ENCODE measurements at regions not wholly inside any gene's neighbourhood (a gene's known extent, or its start where the extent isn't known, plus 50 kb on each side); places are given as distances from the start of the nearest gene placed in this dataset.

- DNase-seq (ENCODE audit: extremely low spot score), result peak; percentile 64
- no peak for TF ChIP-seq POLR2AphosphoS5 (IDR thresholded peaks at IDR 0.05)
- Histone ChIP-seq H3K27me3 (peaks cover 0 to 24% (median 0%) of the 10 kb centered on the region in 4 donors), H3K27ac (replicated peaks in 1 of 4) (no peak overlapping the region), H3K4me3 (no peak overlapping the region), H3K36me3 (no peaks in the 10 kb centered on the region), H3K9me3 (peaks cover 0 to 18% (median 11%) of the 10 kb centered on the region in 4 donors), H3K4me1 (peaks cover 0 to 3% (median 0%) of the 10 kb centered on the region in 4 donors)
- intact Hi-C loops (cut with DNase I), result no loop called here
- 80% methylated on average over 4 of the region's 4 CpGs for WGBS
Observed at GRCh38 chr1:114258633-114259032, 105.0 kb upstream of the SYT6 start.

GRCh38 chr1:114258074-114258473 is 104.4 kb upstream of the SYT6 start:
- peaks cover 0 to 18% (median 11%) of the 10 kb centered on the region in 4 donors for H3K9me3 ChIP-seq
- peaks cover 0 to 3% (median 0%) of the 10 kb centered on the region in 4 donors for H3K4me1 ChIP-seq
- peaks cover 0 to 24% (median 0%) of the 10 kb centered on the region in 4 donors for H3K27me3 ChIP-seq
- H3K36me3 ChIP-seq, result no peaks in the 10 kb centered on the region
- DNase-seq (ENCODE audit: extremely low spot score), result no peak
- no peak for TF ChIP-seq POLR2A (IDR thresholded peaks at IDR 0.05; ENCODE audit: low read depth)
- TF ChIP-seq EP300 (IDR thresholded peaks at IDR 0.05), result no peak
- TF ChIP-seq CTCF (IDR thresholded peaks at IDR 0.05), result no peak
- TF ChIP-seq POLR2AphosphoS5 (IDR thresholded peaks at IDR 0.05), result no peak
- intact Hi-C loops (cut with DNase I), result no loop called here
- no peak overlapping the region for H3K4me3 ChIP-seq
- H3K27ac ChIP-seq (replicated peaks in 1 of 4), result no peak overlapping the region
- 100% methylated on average over 3 of the region's 3 CpGs for WGBS

- TF ChIP-seq CTCF (IDR thresholded peaks at IDR 0.05) (no peak), POLR2AphosphoS5 (IDR thresholded peaks at IDR 0.05) (no peak), EP300 (IDR thresholded peaks at IDR 0.05) (no peak), POLR2A (IDR thresholded peaks at IDR 0.05; ENCODE audit: low read depth) (no peak)
- intact Hi-C loops (cut with DNase I), result no loop called here
- no peaks in the 10 kb centered on the region for H3K36me3 ChIP-seq
- peaks cover 0 to 3% (median 0%) of the 10 kb centered on the region in 4 donors for H3K4me1 ChIP-seq
- peaks cover 0 to 20% (median 0%) of the 10 kb centered on the region in 4 donors for H3K27me3 ChIP-seq
- H3K4me3 ChIP-seq, result no peak overlapping the region
- 94% methylated on average over 1 of the region's 1 CpG for WGBS
- peak; percentile 47 for DNase-seq (ENCODE audit: extremely low spot score)
- peaks cover 0 to 18% (median 11%) of the 10 kb centered on the region in 4 donors for H3K9me3 ChIP-seq
- H3K27ac ChIP-seq (replicated peaks in 1 of 4), result no peak overlapping the region
Observed at GRCh38 chr1:114257554-114257953, 103.9 kb upstream of the SYT6 start.

- 94% methylated on average over 1 of the region's 1 CpG for whole genome bisulfite sequencing
- Histone ChIP-seq H3K9me3 (peaks cover 0 to 18% (median 11%) of the 10 kb centered on the region in 4 donors), H3K4me1 (peaks cover 0 to 3% (median 0%) of the 10 kb centered on the region in 4 donors), H3K27ac (replicated peaks in 1 of 4) (no peak overlapping the region), H3K36me3 (no peaks in the 10 kb centered on the region), H3K27me3 (no peaks in the 10 kb centered on the region), H3K4me3 (no peak overlapping the region)
- TF ChIP-seq POLR2AphosphoS5 (IDR thresholded peaks at IDR 0.05) (no peak), EP300 (IDR thresholded peaks at IDR 0.05) (no peak), POLR2A (IDR thresholded peaks at IDR 0.05; ENCODE audit: low read depth) (no peak), CTCF (IDR thresholded peaks at IDR 0.05) (no peak)
- no peak for DNase-seq (ENCODE audit: extremely low spot score)
- intact Hi-C loops (cut with DNase I), result no loop called here
Observed at GRCh38 chr1:114253900-114254299, 100.2 kb upstream of the SYT6 start.

GRCh38 chr1:114251573-114251939 is 97.9 kb upstream of the SYT6 start:
- WGBS, result 89% methylated on average over 4 of the region's 4 CpGs
- Histone ChIP-seq H3K36me3 (no peaks in the 10 kb centered on the region), H3K9me3 (peaks cover 0 to 18% (median 11%) of the 10 kb centered on the region in 4 donors), H3K27ac (replicated peaks in 1 of 4) (no peak overlapping the region), H3K4me3 (no peak overlapping the region), H3K4me1 (peaks cover 0 to 3% (median 0%) of the 10 kb centered on the region in 4 donors), H3K27me3 (no peaks in the 10 kb centered on the region)
- DNase-seq (ENCODE audit: extremely low spot score), result no peak
- intact Hi-C loops (cut with DNase I), result no loop called here
- no peak for TF ChIP-seq CTCF (IDR thresholded peaks at IDR 0.05)
- TF ChIP-seq EP300 (IDR thresholded peaks at IDR 0.05), result no peak
- TF ChIP-seq POLR2A (IDR thresholded peaks at IDR 0.05; ENCODE audit: low read depth), result no peak
- TF ChIP-seq POLR2AphosphoS5 (IDR thresholded peaks at IDR 0.05), result no peak

All from esophagus muscularis mucosa (tissue), 4 donors.